HG02623 (cell line): ENCODE measurements at regions not wholly inside any gene's neighbourhood (a gene's known extent, or its start where the extent isn't known, plus 50 kb on each side); places are given as distances from the start of the nearest gene placed in this dataset.
A peak's percentile ranks its signal among the peaks of the same experiment; 100 is the strongest.
"Not testable (repeated sequence)": the region's sequence is repeated elsewhere in the genome, so short reads cannot be mapped to it uniquely, and the experiment has no call there.

ENCODE experiments used
- ATAC-seq: cut with Tn5 transposase; IDR thresholded peaks from one replicate; pipeline ENCODE4 v1.9.1; 2021; ENCODE audit warnings: moderate library complexity; ENCODE audit not compliant: unreplicated experiment

DNA sequence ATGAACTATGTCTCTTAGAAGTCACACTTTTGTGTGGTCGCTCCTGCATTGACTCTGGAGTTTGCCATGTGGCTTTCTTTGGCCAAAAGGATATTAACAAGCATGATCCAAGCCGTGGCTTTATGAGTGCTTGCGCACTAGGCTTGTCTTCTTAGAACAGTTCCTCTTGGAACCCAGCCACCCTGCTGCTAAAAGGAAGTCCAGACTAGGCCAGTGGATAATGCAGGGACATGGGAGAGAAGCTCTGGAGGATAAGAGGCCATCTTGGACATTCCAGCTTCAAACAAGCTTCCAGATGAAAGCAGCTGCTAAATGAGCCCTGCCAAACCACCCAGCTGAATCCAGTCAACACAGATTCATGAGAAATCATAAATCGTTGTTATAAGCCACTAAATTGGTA, 346.4 kb downstream of the CDC5L start:
- ATAC-seq = no peak

- peak; percentile 21 for ATAC-seq
Measured at GRCh38 chr6:44734886-44735629, 347.6 kb downstream of the CDC5L start.

- peak; percentile 58 for ATAC-seq
Measured at GRCh38 chr6:44735630-44735963, 348.1 kb downstream of the CDC5L start.

- no peak for ATAC-seq
Measured at GRCh38 chr6:44737341-44737740, 349.8 kb downstream of the CDC5L start.

DNA sequence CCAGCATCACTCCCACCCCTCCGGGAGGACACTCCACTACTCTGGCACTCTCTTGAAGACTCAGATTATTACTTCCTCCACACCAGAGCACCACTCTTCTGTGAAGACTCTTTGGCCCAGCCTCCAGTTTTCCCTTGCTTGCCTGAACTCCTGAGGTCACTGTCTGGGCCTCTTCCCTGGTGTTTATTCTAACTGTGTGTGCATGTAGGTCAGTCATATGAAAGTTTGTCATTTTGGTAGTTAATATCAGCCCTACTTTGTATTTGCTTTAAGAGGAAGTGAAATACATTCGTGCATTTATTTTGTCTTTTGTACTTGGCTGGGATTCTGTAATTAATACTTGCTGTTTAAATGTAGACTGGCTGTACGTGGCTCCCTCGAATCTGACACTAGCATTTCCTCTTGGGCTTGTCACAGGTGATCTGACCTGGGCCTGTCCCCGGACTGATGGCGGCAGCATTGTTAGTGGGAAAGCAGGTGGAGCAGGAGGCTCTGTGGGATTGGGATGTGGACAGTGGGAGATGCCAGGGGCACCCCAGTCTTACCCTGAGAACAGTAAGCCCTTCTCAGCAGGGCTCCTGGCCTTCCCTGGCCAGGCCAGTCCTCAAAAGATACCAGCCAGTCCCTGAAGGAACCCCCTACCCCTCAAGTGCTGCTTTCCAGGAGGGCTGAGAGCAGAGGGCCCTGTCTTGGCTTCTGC, 350.5 kb downstream of the CDC5L start:
- ATAC-seq = no peak

- ATAC-seq = no peak
Measured at GRCh38 chr6:44738601-44739146, 351.2 kb downstream of the CDC5L start.

DNA sequence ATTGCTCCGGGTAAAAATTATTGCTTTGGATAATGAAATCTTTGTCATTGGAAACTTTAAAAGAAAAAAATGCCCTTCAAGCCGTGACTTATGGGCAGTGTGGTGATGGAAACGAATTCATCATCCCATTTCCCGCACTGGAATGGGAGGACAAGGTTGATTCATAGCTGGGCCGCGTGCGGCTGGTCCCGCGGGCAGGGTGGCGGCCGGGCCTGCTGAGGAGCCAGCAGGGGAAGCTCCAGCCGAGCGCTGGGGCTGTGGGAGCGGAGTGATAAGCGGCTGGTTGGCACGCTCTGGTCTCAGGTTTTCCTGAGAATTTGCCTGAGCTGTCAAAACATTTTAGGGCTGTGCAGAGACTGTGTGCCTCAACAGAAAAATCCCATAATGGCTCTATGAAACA, 351.7 kb downstream of the CDC5L start:
- no peak for ATAC-seq

DNA sequence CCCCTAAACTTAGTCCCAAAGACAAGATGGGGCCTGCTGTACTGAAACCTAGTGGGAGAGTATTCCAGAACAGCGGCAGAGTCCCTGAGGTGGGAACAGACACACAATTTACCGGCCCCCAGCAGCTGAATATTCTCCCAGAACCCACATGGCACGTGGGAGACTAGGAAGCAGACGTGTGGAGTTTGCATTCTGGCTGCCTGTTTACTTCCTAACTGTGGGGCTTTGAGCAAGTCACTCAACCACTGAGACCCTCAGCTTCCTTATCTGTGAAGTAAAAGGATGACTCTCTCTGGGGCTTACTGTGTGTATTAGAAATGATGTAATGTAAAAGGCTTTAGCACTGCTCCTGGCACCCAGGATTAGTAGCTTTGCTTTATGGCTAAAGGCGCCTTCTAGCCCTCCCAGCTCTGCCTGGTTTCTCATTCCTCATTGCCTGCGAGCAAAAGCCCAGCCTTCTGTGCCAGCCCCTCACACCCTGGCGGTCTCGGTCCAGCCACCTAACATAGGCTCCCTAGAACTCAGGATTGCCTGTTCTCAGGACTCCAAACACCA, 353.1 kb downstream of the CDC5L start:
- no peak for ATAC-seq

DNA sequence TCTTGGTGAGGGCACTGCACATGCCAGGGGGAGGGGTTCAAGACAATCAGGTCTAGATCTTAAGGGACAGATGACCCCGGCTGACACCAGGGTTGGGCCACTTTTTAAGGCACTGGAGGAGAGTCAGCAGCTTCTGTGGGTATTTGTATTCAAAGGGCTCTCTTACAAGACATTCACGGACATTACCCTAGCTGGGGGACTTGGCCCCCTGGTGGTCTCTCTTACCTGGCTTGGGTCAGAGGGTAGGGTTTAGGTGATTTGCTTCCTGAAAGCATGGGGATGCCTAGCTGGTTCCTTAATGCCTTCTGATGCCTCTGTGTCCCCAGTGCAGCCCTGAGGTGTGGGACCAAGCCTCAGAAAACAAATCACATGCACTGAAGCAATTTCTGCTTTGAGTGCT, 354.7 kb downstream of the CDC5L start:
- no peak for ATAC-seq

- no peak for ATAC-seq
Measured at GRCh38 chr6:44742828-44743372, 355.4 kb downstream of the CDC5L start.

- ATAC-seq = not testable (repeated sequence)
Measured at GRCh38 chr6:44760116-44760515, 372.6 kb downstream of the CDC5L start.

GRCh38 chr6:44761046-44761445, 373.5 kb downstream of the CDC5L start:
- ATAC-seq = no peak

GRCh38 chr6:44762496-44762895, 375.0 kb downstream of the CDC5L start:
- no peak for ATAC-seq

- no peak for ATAC-seq
Measured at GRCh38 chr6:44771647-44772415, 384.3 kb downstream of the CDC5L start.

- no peak for ATAC-seq
Measured at GRCh38 chr6:44772838-44773237, 385.3 kb downstream of the CDC5L start.

GRCh38 chr6:44775121-44775520, 387.6 kb downstream of the CDC5L start:
- no peak for ATAC-seq

- ATAC-seq = no peak
Measured at GRCh38 chr6:44776344-44776743, 388.8 kb downstream of the CDC5L start.

DNA sequence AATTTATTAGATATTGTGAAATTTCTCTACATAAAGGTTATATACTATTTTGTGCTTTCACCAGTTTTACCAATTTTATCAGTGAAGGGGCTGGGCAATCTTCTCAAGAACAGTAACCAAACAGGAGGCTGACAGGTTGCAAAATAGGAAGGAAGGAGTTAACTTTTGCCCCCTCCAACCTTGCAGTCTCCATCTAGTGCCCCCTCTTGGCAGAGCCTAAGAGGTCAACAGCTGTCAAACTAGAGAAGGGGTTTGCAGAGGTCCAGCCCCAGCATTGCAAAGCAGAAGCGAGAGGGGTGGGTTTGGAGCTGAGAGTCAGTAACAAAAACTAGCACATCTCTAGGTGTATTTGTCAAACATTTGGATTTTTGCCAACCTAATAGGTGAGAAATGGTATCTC, 391.0 kb downstream of the CDC5L start:
- no peak for ATAC-seq
